SK-N-SH (cell line): ENCODE measurements at regions not wholly inside any gene's neighbourhood (a gene's known extent, or its start where the extent isn't known, plus 50 kb on each side); places are given as distances from the start of the nearest gene placed in this dataset.

Experiments
- CTCF ChIA-PET: fragments of 300-600, 350-600 bp; formaldehyde crosslinking; extraction: SDS; loops from one replicate; lab custom pipeline; 2021; lab: Yijun Ruan, JAX
- POLR2A ChIA-PET: fragments of 350-600 bp; sonication (Branson Sonifier 250); formaldehyde crosslinking; extraction: SDS; loops from one replicate; lab custom pipeline; 2020; ENCODE audit warnings: antibody characterized with exemption, inconsistent platforms; lab: Yijun Ruan, JAX
- DNase-seq: peaks from one replicate; pipeline ENCODE4 v3.0.0; 2012
- H2AFZ ChIP-seq: fragments of 200-600 bp; sonication (generic); 2 replicates; pipeline ENCODE4 v1.8.1; 2016; ENCODE audit warnings: antibody characterized with exemption, mild to moderate bottlenecking, low read depth
- H3F3A ChIP-seq: fragments of 200-600 bp; sonication (generic); replicated peaks from 2 replicates; pipeline ENCODE3; 2016; ENCODE audit warnings: antibody characterized with exemption, mild to moderate bottlenecking; ENCODE audit not compliant: insufficient read depth
- H3K27ac ChIP-seq, 2 experiments: fragments of 200-500 bp in 1 of 2; fragments of 200-600 bp in 1 of 2; sonication (Bioruptor generic) in 1 of 2; sonication (generic), shearing (Covaris generic) in 1 of 2; 2 replicates each; pipeline versions ENCODE4 v1.5.1 to v1.6.1; 2014 to 2016; ENCODE audit warnings: low read depth in 2 of 2, inconsistent platforms in 1 of 2, low read length in 1 of 2, mild to moderate bottlenecking in 1 of 2, mixed read lengths in 1 of 2
- H3K27me3 ChIP-seq: fragments of 200-600 bp; sonication (generic), shearing (Covaris generic); 2 replicates; pipeline ENCODE4 v1.6.1; 2016; ENCODE audit warnings: mixed run types; ENCODE audit not compliant: insufficient read depth
- H3K36me3 ChIP-seq, 2 experiments: fragments of 200-500 bp in 1 of 2; fragments of 200-600 bp in 1 of 2; sonication (Bioruptor generic) in 1 of 2; sonication (generic) in 1 of 2; replicated peaks in 1 of 2; 2 replicates each; pipeline versions ENCODE3 to v1.5.1; 2014 to 2016; ENCODE audit warnings: low read length in 1 of 2, mild to moderate bottlenecking in 1 of 2; ENCODE audit not compliant: insufficient read depth in 2 of 2, control insufficient read depth in 1 of 2
- H3K4me1 ChIP-seq, 2 experiments: fragments of 200-500 bp in 1 of 2; fragments of 200-600 bp in 1 of 2; sonication (Bioruptor generic) in 1 of 2; sonication (generic), shearing (Covaris generic) in 1 of 2; 2 replicates each; pipeline versions ENCODE4 v1.5.1 to v1.6.1; 2014 to 2016; ENCODE audit warnings: low read depth in 1 of 2, low read length in 1 of 2, mixed run types in 1 of 2; ENCODE audit not compliant: insufficient read depth in 2 of 2, control insufficient read depth in 1 of 2
- H3K4me2 ChIP-seq: fragments of 200-600 bp; sonication (generic), shearing (Covaris generic); 2 replicates; pipeline ENCODE4 v1.6.1; 2017; ENCODE audit warnings: mixed run types
- H3K4me3 ChIP-seq, 2 experiments: fragments of 200-500 bp in 1 of 2; fragments of 200-600 bp in 1 of 2; sonication (Bioruptor generic) in 1 of 2; sonication (generic), shearing (Covaris generic) in 1 of 2; 2 replicates each; pipeline versions ENCODE4 v1.5.1 to v1.8.1; 2014 to 2016; ENCODE audit warnings: low read depth in 2 of 2, inconsistent platforms in 1 of 2, low read length in 1 of 2, mild to moderate bottlenecking in 1 of 2, mixed read lengths in 1 of 2, moderate library complexity in 1 of 2
- H3K79me2 ChIP-seq: fragments of 200-600 bp; sonication (generic); 2 replicates; pipeline ENCODE4 v1.8.1; 2017; ENCODE audit warnings: mild to moderate bottlenecking; ENCODE audit not compliant: insufficient read depth
- H3K9ac ChIP-seq: fragments of 200-600 bp; sonication (generic); 2 replicates; pipeline ENCODE4 v1.6.1; 2017; ENCODE audit warnings: mixed run types
- H3K9me2 ChIP-seq: fragments of 200-600 bp; sonication (generic); 2 replicates; pipeline ENCODE4 v1.6.1; 2017; ENCODE audit warnings: mixed run types
- H3K9me3 ChIP-seq: fragments of 200-600 bp; sonication (generic); 2 replicates; pipeline ENCODE4 v1.6.1; 2017; ENCODE audit warnings: mixed run types, mild to moderate bottlenecking, moderate library complexity
- H4K20me1 ChIP-seq: fragments of 200-600 bp; sonication (generic); 2 replicates; pipeline ENCODE4 v1.6.1; 2017; ENCODE audit warnings: mild to moderate bottlenecking, mixed run types; ENCODE audit not compliant: insufficient read depth
- CTCF ChIP-seq: fragments of 200-600 bp; sonication (generic); IDR thresholded peaks from 2 replicates; pipeline ENCODE4 v1.6.1; 2017; ENCODE audit warnings: antibody characterized with exemption, mild to moderate bottlenecking, moderate library complexity
- ELF1 ChIP-seq: IDR thresholded peaks from 2 replicates; pipeline ENCODE4 v1.4.0; 2012
- EP300 ChIP-seq, 2 experiments: IDR thresholded peaks; 2 replicates each; pipeline versions ENCODE4 v1.4.0 to v1.6.1; 2012; ENCODE audit warnings: borderline replicate concordance in 1 of 2, low read depth in 1 of 2, low read length in 1 of 2
- EZH2phosphoT487 ChIP-seq: fragments of 200-600 bp; sonication (generic); IDR thresholded peaks from 2 replicates; pipeline ENCODE4 v1.6.1; 2017; ENCODE audit warnings: low read depth, mixed run types, mild to moderate bottlenecking, antibody characterized with exemption, moderate library complexity, borderline replicate concordance
- FOXJ3 ChIP-seq: sonication (generic); formaldehyde crosslinking; IDR thresholded peaks from 2 replicates; pipeline ENCODE4 v1.5.1; 2020; ENCODE audit warnings: mild to moderate bottlenecking, missing genetic modification reagents
- FOXM1 ChIP-seq: IDR thresholded peaks from 2 replicates; pipeline ENCODE4 v1.4.0; 2012; ENCODE audit warnings: low read depth, mild to moderate bottlenecking
- GABPA ChIP-seq: IDR thresholded peaks from 2 replicates; pipeline ENCODE4 v1.4.0; 2012; ENCODE audit warnings: low read depth, mild to moderate bottlenecking
- GATA2 ChIP-seq: sonication (generic); formaldehyde crosslinking; IDR thresholded peaks from 2 replicates; pipeline ENCODE4 v1.5.0; 2020; ENCODE audit warnings: mild to moderate bottlenecking, missing genetic modification reagents
- IRF3 ChIP-seq: fragments of 150-350 bp; IDR thresholded peaks from 2 replicates; pipeline ENCODE4 v1.6.1; 2016; ENCODE audit warnings: mild to moderate bottlenecking, low read depth, low read length
- JUND ChIP-seq: IDR thresholded peaks from 2 replicates; pipeline ENCODE4 v1.4.0; 2012
- MAX ChIP-seq: IDR thresholded peaks from 2 replicates; pipeline ENCODE4 v1.4.0; 2012; ENCODE audit warnings: low read depth
- MEF2A ChIP-seq: IDR thresholded peaks from 2 replicates; pipeline ENCODE4 v1.4.0; 2012; ENCODE audit warnings: low read depth, borderline replicate concordance
- MXI1 ChIP-seq: IDR thresholded peaks from 2 replicates; pipeline ENCODE4 v1.6.1; 2012; ENCODE audit warnings: mild to moderate bottlenecking, low read depth, low read length, improper control_type of control experiment
- NFIC ChIP-seq: IDR thresholded peaks from 2 replicates; pipeline ENCODE4 v1.4.0; 2012; ENCODE audit warnings: borderline replicate concordance
- NRF1 ChIP-seq: IDR thresholded peaks from 2 replicates; pipeline ENCODE4 v1.6.1; 2012; ENCODE audit warnings: low read depth, mild to moderate bottlenecking, low read length
- PBX3 ChIP-seq: IDR thresholded peaks from 2 replicates; pipeline ENCODE4; 2012
- POLR2AphosphoS5 ChIP-seq: IDR thresholded peaks from 2 replicates; pipeline ENCODE4 v1.6.1; 2012; ENCODE audit warnings: low read depth, low read length
- RFX5 ChIP-seq: IDR thresholded peaks from 2 replicates; pipeline ENCODE4 v1.6.1; 2012; ENCODE audit warnings: mild to moderate bottlenecking, improper control_type of control experiment, low read length
- RXRA ChIP-seq: IDR thresholded peaks from 2 replicates; pipeline ENCODE4 v1.4.0; 2012; ENCODE audit warnings: low read depth, mild to moderate bottlenecking, borderline replicate concordance
- SIN3A ChIP-seq: IDR thresholded peaks from 2 replicates; pipeline ENCODE4 v1.6.1; 2012; ENCODE audit warnings: low read depth, mild to moderate bottlenecking, low read length, moderate library complexity, borderline replicate concordance
- SMC3 ChIP-seq: IDR thresholded peaks from 2 replicates; pipeline ENCODE4 v1.6.1; 2012; ENCODE audit warnings: low read depth, low read length, improper control_type of control experiment
- TCF12 ChIP-seq: IDR thresholded peaks from 2 replicates; pipeline ENCODE4 v1.4.0; 2012
- YY1 ChIP-seq: IDR thresholded peaks from 2 replicates; pipeline ENCODE4 v1.4.0; 2012; ENCODE audit warnings: low read depth, mild to moderate bottlenecking
- WGBS: methylation state at CpG from one replicate; pipeline ENCODE4 v1.1.6; 2017; ENCODE audit warnings: low lambda C conversion rate; 5-methylcytosine and 5-hydroxymethylcytosine counted together

- POLR2A ChIA-PET, result no interaction called here
- no peak for TF ChIP-seq NRF1
- no peak for TF ChIP-seq FOXM1
- no peak for TF ChIP-seq ELF1
- TF ChIP-seq EP300 (IDR thresholded peaks at IDR 0.05; ENCODE audit: borderline replicate concordance in 1 of 2, low read depth in 1 of 2, low read length in 1 of 2), result no peak
- no peak for TF ChIP-seq CTCF
- TF ChIP-seq IRF3, result no peak
- no peak for TF ChIP-seq PBX3
- TF ChIP-seq FOXJ3 (CRISPR knock-in tag), result no peak
- TF ChIP-seq RFX5, result no peak
- no peak for TF ChIP-seq SIN3A
- no peak for TF ChIP-seq EZH2phosphoT487
- TF ChIP-seq GABPA, result no peak
- TF ChIP-seq, all 33 proteins: peak for 0
- Histone ChIP-seq H3K36me3 (no peaks in the 10 kb centered on the region), H3K9me3 (no peaks in the 10 kb centered on the region), H3K27me3 (no peaks in the 10 kb centered on the region), H3K79me2 (no peaks in the 10 kb centered on the region), H3F3A (no peaks in the 10 kb centered on the region), H3K4me1 (no peaks in the 10 kb centered on the region), H3K4me3 (no peak overlapping the region), H3K4me2 (no peak overlapping the region), H3K27ac (no peak overlapping the region), H4K20me1 (no peaks in the 10 kb centered on the region), H3K9me2 (no peaks in the 10 kb centered on the region), H2AFZ (no peak overlapping the region), H3K9ac (no peak overlapping the region)
- CTCF ChIA-PET, result no interaction called here
- DNase-seq, result no peak
- WGBS, result 64% methylated on average over 1 of the region's 1 CpG
Observed at GRCh38 chr10:109412353-109412752, 511.0 kb downstream of the XPNPEP1 start.

GRCh38 chr10:109411917-109412316 is 511.4 kb downstream of the XPNPEP1 start:
- no peaks in the 10 kb centered on the region for H3K9me3 ChIP-seq
- ChIA-PET POLR2A (no interaction called here), CTCF (no interaction called here)
- 29% methylated on average over 3 of the region's 3 CpGs for WGBS
- H4K20me1 ChIP-seq, result no peaks in the 10 kb centered on the region
- no peaks in the 10 kb centered on the region for H3K4me1 ChIP-seq
- H2AFZ ChIP-seq, result no peak overlapping the region
- H3K79me2 ChIP-seq, result no peaks in the 10 kb centered on the region
- no peak overlapping the region for H3K4me2 ChIP-seq
- no peak overlapping the region for H3K9ac ChIP-seq
- H3K27me3 ChIP-seq, result no peaks in the 10 kb centered on the region
- H3F3A ChIP-seq, result no peaks in the 10 kb centered on the region
- H3K27ac ChIP-seq, result no peak overlapping the region
- no peak overlapping the region for H3K4me3 ChIP-seq
- TF ChIP-seq SMC3, result no peak
- no peak for TF ChIP-seq FOXJ3 (CRISPR knock-in tag)
- no peak for TF ChIP-seq RXRA
- no peak for TF ChIP-seq MEF2A
- TF ChIP-seq MAX, result no peak
- TF ChIP-seq GATA2, result no peak
- no peak for TF ChIP-seq MXI1
- no peak for TF ChIP-seq JUND
- TF ChIP-seq YY1, result no peak
- TF ChIP-seq EZH2phosphoT487, result no peak
- TF ChIP-seq TCF12, result no peak
- TF ChIP-seq NFIC, result no peak
- no peak for TF ChIP-seq POLR2AphosphoS5
- no peak for DNase-seq
- H3K36me3 ChIP-seq, result no peaks in the 10 kb centered on the region
- no peaks in the 10 kb centered on the region for H3K9me2 ChIP-seq
